ENCODE measurements at regions not wholly inside any gene's neighbourhood (a gene's known extent, or its start where the extent isn't known, plus 50 kb on each side); places are given as distances from the start of the nearest gene placed in this dataset.

GRCh38 chr19:27911122-27911898, 1301.6 kb downstream of the UQCRFS1 start:
- Histone ChIP-seq H3K9me3 (peaks cover 0 to 4% (median 0%) of the 10 kb centered on the region in 4 donors), H3K27ac (no peak overlapping the region), H3K4me1 (no peaks in the 10 kb centered on the region), H3K4me3 (no peak overlapping the region), H3K27me3 (no peaks in the 10 kb centered on the region), H3K36me3 (no peaks in the 10 kb centered on the region)
- WGBS, 2 donors = 89 to 93% methylated on average over 19 of the region's 19 CpGs
- no peak for DNase-seq
- intact Hi-C loops (cut with DNase I) = no loop called here
- no peak for TF ChIP-seq POLR2A (IDR thresholded peaks at IDR 0.05)
- TF ChIP-seq CTCF (IDR thresholded peaks at IDR 0.05) = no peak
- no peak for TF ChIP-seq POLR2AphosphoS5 (IDR thresholded peaks at IDR 0.05)
- TF ChIP-seq EP300 (IDR thresholded peaks at IDR 0.05) = no peak

- Histone ChIP-seq H3K27me3 (no peaks in the 10 kb centered on the region), H3K9me3 (peaks cover 0 to 4% (median 0%) of the 10 kb centered on the region in 4 donors), H3K27ac (no peak overlapping the region), H3K4me1 (no peaks in the 10 kb centered on the region), H3K4me3 (no peak overlapping the region), H3K36me3 (no peaks in the 10 kb centered on the region)
- TF ChIP-seq EP300 (IDR thresholded peaks at IDR 0.05) (no peak), POLR2AphosphoS5 (IDR thresholded peaks at IDR 0.05) (no peak), POLR2A (IDR thresholded peaks at IDR 0.05) (no peak), CTCF (IDR thresholded peaks at IDR 0.05) (no peak)
- no peak for DNase-seq
- intact Hi-C loops (cut with DNase I) = no loop called here
- 93 to 94% methylated on average over 29 of the region's 29 CpGs for WGBS, 2 donors
These were observed 1303.1 kb downstream of the UQCRFS1 start for GRCh38 chr19:27909861-27910260.

- Histone ChIP-seq H3K4me1 (no peaks in the 10 kb centered on the region), H3K27ac (no peak overlapping the region), H3K36me3 (no peaks in the 10 kb centered on the region), H3K27me3 (no peaks in the 10 kb centered on the region), H3K4me3 (no peak overlapping the region), H3K9me3 (peaks cover 0 to 4% (median 0%) of the 10 kb centered on the region in 4 donors)
- TF ChIP-seq POLR2A (IDR thresholded peaks at IDR 0.05) = no peak
- TF ChIP-seq EP300 (IDR thresholded peaks at IDR 0.05) = no peak
- TF ChIP-seq POLR2AphosphoS5 (IDR thresholded peaks at IDR 0.05) = no peak
- no peak for TF ChIP-seq CTCF (IDR thresholded peaks at IDR 0.05)
- no peak for DNase-seq
- 86 to 92% methylated on average over 40 of the region's 40 CpGs for WGBS, 2 donors
- intact Hi-C loops (cut with DNase I) = no loop called here
These were observed 1303.6 kb downstream of the UQCRFS1 start for GRCh38 chr19:27909185-27909840.

- intact Hi-C loops (cut with DNase I) = no loop called here
- DNase-seq = no peak
These were observed 1306.9 kb downstream of the UQCRFS1 start for GRCh38 chr19:27906081-27906480.

More at GRCh38 chr19:27906081-27906480, 1306.9 kb downstream of the UQCRFS1 start:
- Histone ChIP-seq H3K9me3 (peaks cover 0 to 4% (median 0%) of the 10 kb centered on the region in 4 donors), H3K27me3 (no peaks in the 10 kb centered on the region), H3K4me1 (no peaks in the 10 kb centered on the region), H3K27ac (no peak overlapping the region), H3K4me3 (no peak overlapping the region), H3K36me3 (no peaks in the 10 kb centered on the region)
- 68 to 72% methylated on average over 4 of the region's 4 CpGs for WGBS, 2 donors
- no peak for TF ChIP-seq CTCF (IDR thresholded peaks at IDR 0.05)

Data from sigmoid colon (tissue), 6 donors.